OCI-LY1 (cell line): ENCODE measurements at regions not wholly inside any gene's neighbourhood (a gene's known extent, or its start where the extent isn't known, plus 50 kb on each side); places are given as distances from the start of the nearest gene placed in this dataset.

Source experiments
- H2AFZ ChIP-seq: fragments of 200-600 bp; sonication (generic), shearing (Covaris generic); 2 replicates; pipeline ENCODE4 v1.6.0; 2014; ENCODE audit warnings: antibody characterized with exemption, mild to moderate bottlenecking, low read length
- H3F3A ChIP-seq: fragments of 200-600 bp; sonication (generic), shearing (Covaris generic); 2 replicates; pipeline ENCODE4 v1.6.0; 2014; ENCODE audit warnings: mild to moderate bottlenecking, antibody characterized with exemption, low read length, moderate library complexity; ENCODE audit not compliant: insufficient read depth
- H3K27ac ChIP-seq: fragments of 200-600 bp; sonication (generic); 2 replicates; pipeline ENCODE4 v1.5.1; 2014; ENCODE audit warnings: low read length, mixed run types, mild to moderate bottlenecking, low read depth; ENCODE audit not compliant: poor library complexity, severe bottlenecking
- H3K27me3 ChIP-seq: fragments of 200-600 bp; sonication (generic); 2 replicates; pipeline ENCODE4 v1.6.0; 2014; ENCODE audit warnings: antibody characterized with exemption, mild to moderate bottlenecking, low read length, moderate library complexity; ENCODE audit not compliant: insufficient read depth
- H3K36me3 ChIP-seq: fragments of 200-600 bp; sonication (generic); 2 replicates; pipeline ENCODE4 v1.6.1; 2014; ENCODE audit warnings: mild to moderate bottlenecking, antibody characterized with exemption, low read length, moderate library complexity, mixed read lengths; ENCODE audit not compliant: insufficient read depth
- H3K4me1 ChIP-seq: fragments of 200-600 bp; sonication (generic); 2 replicates; pipeline ENCODE4 v1.5.1; 2014; ENCODE audit warnings: mild to moderate bottlenecking, low read length, moderate library complexity; ENCODE audit not compliant: insufficient read depth, severe bottlenecking
- H3K4me2 ChIP-seq: fragments of 200-600 bp; sonication (generic), shearing (Covaris generic); 2 replicates; pipeline ENCODE4 v1.6.1; 2014; ENCODE audit warnings: low read length
- H3K4me3 ChIP-seq: fragments of 200-600 bp; sonication (generic); 2 replicates; pipeline ENCODE4 v1.5.1; 2014; ENCODE audit warnings: low read length, low read depth, mild to moderate bottlenecking, mixed read lengths; ENCODE audit not compliant: poor library complexity, severe bottlenecking
- H3K79me2 ChIP-seq: fragments of 200-600 bp; shearing (Covaris generic); 2 replicates; pipeline ENCODE4 v1.6.1; 2016; ENCODE audit warnings: mixed run types, low read length, mixed read lengths; ENCODE audit not compliant: insufficient read depth
- H3K9ac ChIP-seq: fragments of 200-600 bp; sonication (generic), shearing (Covaris generic); 2 replicates; pipeline ENCODE4 v1.6.1; 2014; ENCODE audit warnings: mild to moderate bottlenecking, low read length, mixed read lengths
- H3K9me2 ChIP-seq: fragments of 200-600 bp; sonication (generic), shearing (Covaris generic); 2 replicates; pipeline ENCODE4 v1.6.1; 2014; ENCODE audit warnings: low read depth, mild to moderate bottlenecking, low read length, mixed read lengths
- H3K9me3 ChIP-seq: fragments of 200-600 bp; shearing (Covaris generic); 2 replicates; pipeline ENCODE4 v1.6.1; 2014; ENCODE audit warnings: low read length, mixed read lengths
- H4K20me1 ChIP-seq: fragments of 200-600 bp; sonication (generic), shearing (Covaris generic); 2 replicates; pipeline ENCODE4 v1.6.0; 2016; ENCODE audit warnings: mild to moderate bottlenecking, low read length; ENCODE audit not compliant: insufficient read depth
- CTCF ChIP-seq: fragments of 200-600 bp; sonication (generic), shearing (Covaris generic); IDR thresholded peaks from 2 replicates; pipeline ENCODE4 v1.5.1; 2017; ENCODE audit warnings: mild to moderate bottlenecking, antibody characterized with exemption, low read length, moderate library complexity, mixed read lengths
- EZH2 ChIP-seq: fragments of 200-600 bp; sonication (generic), shearing (Covaris generic); IDR thresholded peaks from 2 replicates; pipeline ENCODE4 v1.8.0; 2017; ENCODE audit warnings: borderline replicate concordance, mixed run types, mild to moderate bottlenecking, antibody characterized with exemption, low read length, moderate library complexity, mixed read lengths

GRCh38 chr5:124902097-124902821 is 155.8 kb upstream of the ZNF608 start:
- peak overlapping the region; percentile 90 for H3K27ac ChIP-seq
- no peaks in the 10 kb centered on the region for H3K36me3 ChIP-seq
- H3K27me3 ChIP-seq, result no peaks in the 10 kb centered on the region
- no peaks in the 10 kb centered on the region for H4K20me1 ChIP-seq
- H3K79me2 ChIP-seq, result no peaks in the 10 kb centered on the region
- no peak for TF ChIP-seq CTCF
- H3K4me2 ChIP-seq, result peak overlapping the region; percentile 61
- H3K9me3 ChIP-seq, result no peaks in the 10 kb centered on the region
- H3K4me1 ChIP-seq, result peaks cover 63% of the 10 kb centered on the region
- H2AFZ ChIP-seq, result no peak overlapping the region
- peak overlapping the region; percentile 57 for H3K9ac ChIP-seq
- no peaks in the 10 kb centered on the region for H3K9me2 ChIP-seq
- no peaks in the 10 kb centered on the region for H3F3A ChIP-seq
- peak overlapping the region; percentile 21 for H3K4me3 ChIP-seq

GRCh38 chr5:124905256-124906130 is 159.1 kb upstream of the ZNF608 start:
- H3K27ac ChIP-seq, result peak overlapping the region; percentile 90
- H2AFZ ChIP-seq, result no peak overlapping the region
- TF ChIP-seq EZH2, result no peak
- no peak for TF ChIP-seq CTCF
- H3K79me2 ChIP-seq, result no peaks in the 10 kb centered on the region
- H3K4me3 ChIP-seq, result no peak overlapping the region
- H3K27me3 ChIP-seq, result no peaks in the 10 kb centered on the region
- no peak overlapping the region for H3K4me2 ChIP-seq
- no peaks in the 10 kb centered on the region for H4K20me1 ChIP-seq
- H3K9me2 ChIP-seq, result no peaks in the 10 kb centered on the region
- H3F3A ChIP-seq, result no peaks in the 10 kb centered on the region
- H3K9ac ChIP-seq, result no peak overlapping the region; the same call in 1 of the 2 replicates
- H3K9me3 ChIP-seq, result no peaks in the 10 kb centered on the region
- no peaks in the 10 kb centered on the region for H3K36me3 ChIP-seq
- H3K4me1 ChIP-seq, result peaks cover 86% of the 10 kb centered on the region

- Histone ChIP-seq H3K4me2 (peak overlapping the region; percentile 22; the same call in 1 of the 2 replicates), H3K9ac (peak overlapping the region; percentile 9; the same call in 1 of the 2 replicates), H2AFZ (no peak overlapping the region), H3K4me3 (no peak overlapping the region), H3K9me3 (no peaks in the 10 kb centered on the region), H3K4me1 (peaks cover 88% of the 10 kb centered on the region), H3K27ac (peak overlapping the region; percentile 90), H3K9me2 (no peaks in the 10 kb centered on the region), H3K27me3 (no peaks in the 10 kb centered on the region), H3F3A (no peaks in the 10 kb centered on the region), H3K79me2 (no peaks in the 10 kb centered on the region), H4K20me1 (no peaks in the 10 kb centered on the region), H3K36me3 (no peaks in the 10 kb centered on the region)
- TF ChIP-seq CTCF (no peak), EZH2 (no peak)
These were observed 160.1 kb upstream of the ZNF608 start for GRCh38 chr5:124906339-124907097.
